HG03378 (cell line): ENCODE measurements at regions not wholly inside any gene's neighbourhood (a gene's known extent, or its start where the extent isn't known, plus 50 kb on each side); places are given as distances from the start of the nearest gene placed in this dataset.
"Not testable (repeated sequence)": the region's sequence is repeated elsewhere in the genome, so short reads cannot be mapped to it uniquely, and the experiment has no call there.

Experiments used
- ATAC-seq: cut with Tn5 transposase; IDR thresholded peaks from one replicate; pipeline ENCODE4 v1.9.1; 2021; ENCODE audit warnings: mild to moderate bottlenecking, moderate library complexity; ENCODE audit not compliant: unreplicated experiment

GRCh38 chr6:113354204-113354895 is 502.8 kb upstream of the MARCKS start:
- ATAC-seq, result no peak

- ATAC-seq, result no peak
Observed at GRCh38 chr6:113356139-113356538, 501.0 kb upstream of the MARCKS start.

- no peak for ATAC-seq
Observed at GRCh38 chr6:113357041-113357440, 500.1 kb upstream of the MARCKS start.

GRCh38 chr6:113358063-113358583 is 499.0 kb upstream of the MARCKS start:
- no peak for ATAC-seq

- ATAC-seq, result no peak
Observed at GRCh38 chr6:113359155-113360140, 497.7 kb upstream of the MARCKS start.

DNA sequence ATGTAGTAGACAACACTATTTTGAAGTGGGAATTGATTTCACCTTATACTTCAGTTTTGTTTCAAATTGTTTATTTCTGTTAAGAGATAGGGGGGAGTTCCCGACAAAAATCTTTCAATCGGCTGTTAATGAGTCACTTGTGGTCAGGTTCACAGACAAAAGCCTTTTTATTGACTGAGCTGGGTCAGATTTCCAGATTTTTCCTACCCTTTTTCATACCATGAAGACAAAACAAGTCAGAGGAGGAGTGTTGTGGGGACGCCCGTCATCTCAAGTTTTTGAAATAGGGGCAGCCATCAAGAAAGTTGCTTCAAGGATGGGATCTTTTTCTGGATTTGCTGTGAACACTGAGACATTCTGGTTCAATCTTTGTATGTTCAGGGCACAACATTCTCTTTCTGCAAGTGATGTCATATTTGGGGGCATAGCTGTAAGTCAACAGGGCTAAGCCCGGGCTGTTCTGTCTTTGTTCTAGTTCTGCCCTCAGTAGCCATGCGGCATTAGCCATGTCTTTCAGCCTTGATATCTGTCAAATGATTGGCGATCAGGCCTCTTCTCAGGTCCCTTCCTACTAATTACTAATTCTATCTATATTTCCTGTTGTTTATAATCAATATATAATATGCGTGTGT is 496.0 kb upstream of the MARCKS start:
- ATAC-seq, result no peak

- no peak for ATAC-seq
Observed at GRCh38 chr6:113362301-113363047, 494.7 kb upstream of the MARCKS start.

DNA sequence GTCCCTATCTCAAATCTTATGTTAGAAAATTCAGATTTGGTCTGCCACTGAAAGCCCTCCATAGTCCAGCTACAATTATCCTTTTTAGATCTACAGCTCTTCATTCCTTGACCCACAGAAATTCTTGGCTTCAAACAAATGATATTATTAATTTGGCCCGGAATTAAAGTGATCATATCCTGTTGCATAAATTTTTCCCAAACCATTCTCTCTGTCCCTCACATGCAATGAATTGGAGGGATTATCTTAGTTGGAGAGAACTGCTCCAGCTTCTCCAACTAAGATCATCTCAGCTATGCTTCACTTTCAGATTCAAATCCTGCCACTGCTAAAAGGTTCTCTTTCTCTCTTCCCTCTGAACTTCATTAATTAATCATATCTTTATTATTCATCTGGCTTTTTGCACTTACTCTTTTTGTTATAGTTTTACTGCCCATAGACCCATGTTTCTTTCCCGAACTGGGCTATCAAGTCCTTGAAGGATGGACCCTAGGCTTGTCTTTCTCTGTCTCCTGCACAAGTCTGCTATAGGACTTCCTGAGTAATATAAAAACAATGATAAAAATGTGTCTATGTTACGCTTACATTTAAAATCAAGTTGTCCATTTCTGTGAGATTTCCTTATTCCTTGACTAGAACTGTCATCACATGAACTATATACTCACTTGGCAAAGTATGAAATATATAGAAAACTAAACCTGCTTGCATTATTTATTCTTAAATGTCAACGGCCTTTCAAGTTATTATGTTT is 493.9 kb upstream of the MARCKS start:
- ATAC-seq, result no peak

DNA sequence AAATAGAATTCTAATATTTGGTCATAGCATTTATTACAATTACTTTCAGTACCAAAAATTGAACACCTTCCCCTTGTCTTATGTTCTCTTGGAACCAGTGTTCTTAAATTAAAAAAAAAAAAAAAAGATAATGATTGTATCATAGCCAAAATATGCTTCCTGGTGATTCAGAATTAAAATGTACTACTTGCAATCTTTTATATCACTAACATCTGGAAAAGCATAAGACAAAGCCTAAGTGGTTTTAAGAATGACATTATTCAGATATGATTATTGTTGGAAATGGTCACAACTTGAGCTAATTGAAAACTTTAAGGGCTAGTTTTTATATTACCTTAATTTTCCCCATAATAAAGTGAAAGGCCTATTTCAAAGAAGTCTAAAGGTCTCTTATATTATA is 493.3 kb upstream of the MARCKS start:
- no peak for ATAC-seq

DNA sequence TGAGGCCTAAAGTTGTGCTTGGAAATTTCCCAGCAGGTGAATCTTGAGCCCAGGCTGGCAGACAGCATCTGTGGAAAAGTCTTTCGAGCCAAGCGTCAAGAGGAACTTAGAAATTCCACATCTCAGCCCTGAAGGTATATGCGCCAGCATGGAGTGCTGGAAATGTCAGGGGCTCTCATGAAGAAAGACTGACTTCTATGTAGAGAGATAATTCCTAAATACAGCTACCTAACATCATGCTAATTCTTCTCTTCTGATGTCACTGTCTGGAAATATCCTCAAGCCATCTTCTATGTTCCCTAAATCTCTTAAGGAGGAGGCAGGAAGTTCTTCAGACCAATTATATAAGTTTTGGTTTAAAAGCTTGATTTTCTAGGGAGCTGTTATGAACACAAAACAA is 492.4 kb upstream of the MARCKS start:
- no peak for ATAC-seq

GRCh38 chr6:113365191-113365590 is 492.0 kb upstream of the MARCKS start:
- ATAC-seq, result no peak

GRCh38 chr6:113366505-113366904 is 490.6 kb upstream of the MARCKS start:
- no peak for ATAC-seq

- no peak for ATAC-seq
Observed at GRCh38 chr6:113370508-113371502, 486.3 kb upstream of the MARCKS start.

- not testable (repeated sequence) for ATAC-seq
Observed at GRCh38 chr6:113375466-113375865, 481.7 kb upstream of the MARCKS start.

DNA sequence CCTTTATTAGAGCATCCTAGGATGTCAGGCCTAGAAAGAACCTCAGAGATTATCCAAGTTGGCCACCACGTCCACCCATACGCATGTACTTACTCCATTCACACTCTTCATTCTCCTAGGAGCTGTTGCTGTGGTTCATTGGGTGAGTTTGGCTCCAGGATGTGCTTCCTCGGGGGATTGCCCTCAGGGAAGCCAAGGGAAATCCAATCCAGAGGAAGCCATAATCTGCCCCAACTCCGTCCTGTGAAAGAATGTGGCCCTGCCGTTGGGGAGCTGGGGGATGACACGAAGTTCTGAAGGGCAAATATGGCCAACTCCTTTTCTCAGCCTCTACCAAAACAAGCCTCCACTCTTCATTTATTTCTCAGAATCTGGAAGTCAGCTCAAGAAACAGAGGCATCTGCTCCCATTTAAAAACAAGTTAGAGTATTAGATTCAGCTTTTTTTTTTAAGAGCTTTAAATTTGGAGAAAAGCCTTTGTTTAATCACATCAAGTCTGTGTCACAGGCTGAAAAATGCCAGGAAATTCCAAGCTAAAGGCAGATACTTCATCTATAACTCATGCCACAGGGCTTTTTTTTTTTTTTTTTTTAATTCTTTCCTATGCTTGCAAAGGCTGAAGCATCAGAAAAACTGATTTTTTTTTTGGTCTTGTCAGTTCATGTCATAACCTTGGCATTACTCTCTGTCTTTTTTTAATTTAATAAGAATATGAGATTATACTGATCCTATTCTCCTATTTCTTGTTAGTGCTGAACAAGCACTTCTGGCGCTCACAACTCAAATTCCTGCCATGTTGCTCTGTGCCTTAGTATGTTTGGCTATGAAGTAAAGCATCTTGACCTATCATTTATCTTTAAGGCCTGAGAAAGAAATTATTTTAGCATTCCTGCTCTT is 480.9 kb upstream of the MARCKS start:
- ATAC-seq, result no peak

GRCh38 chr6:113376847-113377165 is 480.3 kb upstream of the MARCKS start:
- no peak for ATAC-seq

DNA sequence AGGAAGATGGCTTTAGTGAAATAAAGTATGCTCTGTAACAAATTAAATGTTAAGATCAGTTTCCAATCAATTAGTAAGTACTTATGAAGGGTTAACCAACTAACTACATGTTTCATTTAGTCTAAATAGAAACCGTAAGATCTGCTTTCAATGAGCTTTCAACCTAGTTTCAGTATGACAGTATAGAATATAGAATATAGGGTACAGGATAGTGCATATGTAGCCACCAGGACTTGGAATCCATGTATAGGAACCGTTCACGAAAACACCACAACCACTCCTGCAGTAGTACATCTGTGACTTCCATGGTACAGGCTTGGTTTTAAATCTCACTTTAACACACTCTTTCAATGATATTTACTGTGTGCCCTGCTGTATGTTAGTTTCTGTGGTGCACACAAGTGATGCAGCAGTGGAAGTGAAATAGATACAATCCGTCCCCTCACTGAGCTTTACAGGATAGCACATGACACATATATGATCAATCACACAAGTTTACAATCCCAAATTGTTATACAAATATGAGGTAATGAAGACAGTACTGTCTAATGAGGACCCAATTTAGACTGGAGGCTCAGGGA is 479.7 kb upstream of the MARCKS start:
- peak; percentile 66 for ATAC-seq
